IPS-15b (cell line): ENCODE measurements at regions not wholly inside any gene's neighbourhood (a gene's known extent, or its start where the extent isn't known, plus 50 kb on each side); places are given as distances from the start of the nearest gene placed in this dataset.

Experiments used
- H3K27me3 ChIP-seq: one replicate; pipeline ENCODE4 v1.6.1; 2013; ENCODE audit warnings: low read length; ENCODE audit not compliant: control insufficient read depth, insufficient read depth
- H3K36me3 ChIP-seq: one replicate; pipeline ENCODE4 v1.6.1; 2013; ENCODE audit warnings: low read length; ENCODE audit not compliant: control insufficient read depth, insufficient read depth
- H3K4me1 ChIP-seq: one replicate; pipeline ENCODE4 v1.6.1; 2013; ENCODE audit warnings: mild to moderate bottlenecking, low read length; ENCODE audit not compliant: control insufficient read depth, insufficient read depth
- H3K4me3 ChIP-seq: one replicate; pipeline ENCODE4 v1.5.1; 2013; ENCODE audit warnings: low read depth, low read length
- H3K9ac ChIP-seq: one replicate; pipeline ENCODE4 v1.6.1; 2013; ENCODE audit warnings: low read depth, mild to moderate bottlenecking, low read length
- H3K9me3 ChIP-seq: one replicate; pipeline ENCODE4 v1.6.1; 2013; ENCODE audit warnings: mild to moderate bottlenecking, low read length; ENCODE audit not compliant: control insufficient read depth, insufficient read depth

DNA sequence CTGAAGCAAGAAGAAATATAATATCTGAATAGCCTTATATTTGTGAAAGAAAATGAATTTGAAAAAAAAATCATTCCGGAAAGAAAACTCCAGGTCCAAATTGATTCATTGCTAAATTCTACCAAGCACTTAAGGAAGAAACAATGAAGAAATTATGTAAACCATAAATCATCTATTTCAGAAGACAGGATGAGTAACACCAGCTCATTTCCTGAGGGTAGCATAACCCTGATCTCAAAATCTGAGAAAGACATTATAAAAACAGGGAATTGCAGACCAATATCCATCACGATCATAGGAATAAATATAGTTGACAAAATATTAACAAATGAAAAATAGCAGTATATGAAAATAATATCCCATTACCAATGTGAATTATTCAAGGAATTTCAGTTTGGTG is 70.1 kb upstream of the RAB18 start:
- no peaks in the 10 kb centered on the region for H3K36me3 ChIP-seq
- H3K27me3 ChIP-seq: no peaks in the 10 kb centered on the region
- no peak overlapping the region for H3K9ac ChIP-seq
- no peaks in the 10 kb centered on the region for H3K9me3 ChIP-seq
- H3K4me3 ChIP-seq: no peak overlapping the region
- no peaks in the 10 kb centered on the region for H3K4me1 ChIP-seq

DNA sequence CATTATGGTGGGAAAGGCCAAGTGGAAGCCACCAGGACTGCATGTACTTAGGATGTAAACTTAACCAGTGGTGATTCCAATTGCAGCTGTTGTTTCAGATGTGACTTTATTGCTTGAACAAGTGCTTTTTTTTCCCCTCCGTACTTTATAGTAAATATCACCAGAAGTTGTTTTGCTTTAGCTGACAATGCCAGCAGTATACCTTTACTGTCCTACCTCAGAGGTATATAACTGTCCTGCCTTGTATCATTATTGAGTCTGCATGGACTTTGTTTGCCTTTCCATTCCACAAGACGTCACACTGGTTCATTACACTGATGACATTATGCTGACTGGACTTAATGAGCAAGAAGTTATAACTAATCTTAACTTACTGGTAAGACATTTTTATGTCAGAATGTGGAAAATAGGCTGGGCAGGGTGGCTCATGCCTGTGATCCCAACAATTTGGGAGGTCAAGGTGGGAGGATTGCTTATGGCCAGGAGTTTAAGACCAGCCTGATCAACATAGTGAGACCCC is 77.1 kb upstream of the RAB18 start:
- H3K4me1 ChIP-seq: no peaks in the 10 kb centered on the region
- no peaks in the 10 kb centered on the region for H3K27me3 ChIP-seq
- no peak overlapping the region for H3K4me3 ChIP-seq
- H3K36me3 ChIP-seq: no peaks in the 10 kb centered on the region
- no peak overlapping the region for H3K9ac ChIP-seq
- no peaks in the 10 kb centered on the region for H3K9me3 ChIP-seq

- H3K9me3 ChIP-seq: no peaks in the 10 kb centered on the region
- no peak overlapping the region for H3K4me3 ChIP-seq
- H3K9ac ChIP-seq: no peak overlapping the region
- H3K4me1 ChIP-seq: no peaks in the 10 kb centered on the region
- no peaks in the 10 kb centered on the region for H3K27me3 ChIP-seq
- H3K36me3 ChIP-seq: no peaks in the 10 kb centered on the region
These were observed 90.2 kb upstream of the RAB18 start for GRCh38 chr10:27413831-27414348.

DNA sequence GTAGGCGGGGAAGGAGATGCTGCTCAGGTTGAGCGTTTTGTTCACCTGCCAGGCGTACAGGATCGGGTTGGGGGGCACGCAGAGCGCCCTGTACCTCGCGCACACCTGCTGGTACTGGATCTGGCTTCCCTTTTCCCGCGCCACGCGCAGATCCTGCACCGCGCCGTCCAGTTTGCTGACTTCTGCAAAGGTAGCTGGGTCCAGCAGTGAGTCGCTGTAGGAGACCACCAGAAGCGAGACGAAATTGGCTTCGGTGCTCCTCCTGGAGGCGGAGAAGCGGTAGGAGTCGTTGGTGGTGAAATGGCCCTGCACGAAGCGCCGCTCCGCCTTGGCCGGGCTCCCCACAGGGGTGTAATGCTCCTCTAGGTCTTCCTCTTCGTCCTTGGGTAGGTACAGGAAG is 90.7 kb upstream of the RAB18 start:
- Histone ChIP-seq H3K9ac (no peak overlapping the region), H3K36me3 (no peaks in the 10 kb centered on the region), H3K4me1 (no peaks in the 10 kb centered on the region), H3K4me3 (no peak overlapping the region), H3K9me3 (no peaks in the 10 kb centered on the region), H3K27me3 (no peaks in the 10 kb centered on the region)

DNA sequence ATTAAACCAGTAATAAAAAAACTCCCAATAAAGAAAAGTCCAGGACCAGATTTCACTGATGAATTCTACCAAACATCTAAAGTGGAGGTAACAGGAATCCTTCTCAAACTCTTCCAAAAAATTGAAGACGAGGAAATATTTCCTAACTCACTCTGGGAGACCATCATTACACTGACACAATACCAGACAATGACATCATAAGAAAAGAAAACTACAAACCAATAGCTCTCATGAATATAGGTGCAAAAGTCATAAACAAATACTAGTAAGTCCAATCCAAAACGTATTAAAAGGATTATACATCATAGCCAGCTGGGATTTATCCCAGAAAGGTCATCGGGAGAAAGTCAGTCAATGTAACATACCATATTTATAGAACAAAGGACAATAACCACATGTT is 94.0 kb upstream of the RAB18 start:
- Histone ChIP-seq H3K36me3 (no peaks in the 10 kb centered on the region), H3K9me3 (no peaks in the 10 kb centered on the region), H3K4me1 (no peaks in the 10 kb centered on the region), H3K4me3 (no peak overlapping the region), H3K9ac (no peak overlapping the region), H3K27me3 (no peaks in the 10 kb centered on the region)

- Histone ChIP-seq H3K9me3 (no peaks in the 10 kb centered on the region), H3K27me3 (no peaks in the 10 kb centered on the region), H3K9ac (no peak overlapping the region), H3K4me1 (no peaks in the 10 kb centered on the region), H3K36me3 (no peaks in the 10 kb centered on the region), H3K4me3 (no peak overlapping the region)
These were observed 96.8 kb upstream of the RAB18 start for GRCh38 chr10:27407271-27407670.

DNA sequence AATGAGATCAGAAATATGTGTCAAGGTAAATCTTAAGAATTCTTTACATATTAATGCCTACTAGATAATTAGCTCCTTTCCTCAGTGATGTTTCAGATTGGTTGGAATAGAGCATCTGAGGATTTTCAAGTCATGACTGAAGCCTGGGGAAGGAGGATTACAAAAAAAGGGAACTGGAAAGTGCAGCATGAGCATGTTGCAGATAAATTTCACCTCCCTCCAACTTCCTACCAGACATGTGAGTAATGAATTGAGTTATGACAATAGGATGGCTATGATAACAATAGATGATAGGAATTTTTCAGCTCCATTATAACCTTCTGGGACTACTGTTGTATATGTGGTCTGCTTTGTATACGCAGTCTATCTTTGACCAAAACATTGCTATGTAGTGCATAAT is 104.2 kb upstream of the RAB18 start:
- H3K4me1 ChIP-seq: no peaks in the 10 kb centered on the region
- no peak overlapping the region for H3K4me3 ChIP-seq
- H3K36me3 ChIP-seq: no peaks in the 10 kb centered on the region
- no peaks in the 10 kb centered on the region for H3K9me3 ChIP-seq
- H3K9ac ChIP-seq: no peak overlapping the region
- H3K27me3 ChIP-seq: no peaks in the 10 kb centered on the region

- H3K4me1 ChIP-seq: no peaks in the 10 kb centered on the region
- H3K9ac ChIP-seq: no peak overlapping the region
- no peaks in the 10 kb centered on the region for H3K36me3 ChIP-seq
- no peaks in the 10 kb centered on the region for H3K9me3 ChIP-seq
- H3K27me3 ChIP-seq: no peaks in the 10 kb centered on the region
- no peak overlapping the region for H3K4me3 ChIP-seq
These were observed 110.1 kb upstream of the RAB18 start for GRCh38 chr10:27393961-27394360.

- Histone ChIP-seq H3K36me3 (no peaks in the 10 kb centered on the region), H3K9me3 (no peaks in the 10 kb centered on the region), H3K4me1 (no peaks in the 10 kb centered on the region), H3K4me3 (no peak overlapping the region), H3K9ac (no peak overlapping the region), H3K27me3 (no peaks in the 10 kb centered on the region)
These were observed 111.5 kb upstream of the RAB18 start for GRCh38 chr10:27392606-27393005.

DNA sequence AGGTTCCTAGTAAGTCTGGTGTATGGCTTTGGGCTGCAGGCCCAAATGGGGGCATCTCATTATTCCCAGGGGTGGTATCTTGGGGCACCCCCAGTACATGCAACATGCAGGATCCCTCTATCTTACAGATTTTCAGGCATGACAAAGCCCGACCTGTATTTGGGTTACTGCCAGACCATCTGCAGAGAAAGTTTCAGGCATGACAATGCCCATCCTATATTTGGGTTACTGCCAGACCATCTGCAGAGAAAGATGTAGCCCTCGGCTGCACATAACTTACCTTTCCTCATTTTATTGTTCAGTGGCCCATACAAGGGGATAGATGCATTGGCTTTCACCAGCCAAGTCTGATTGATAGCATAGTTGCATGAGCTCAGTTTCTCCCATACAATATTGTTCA is 112.2 kb upstream of the RAB18 start:
- Histone ChIP-seq H3K4me1 (no peaks in the 10 kb centered on the region), H3K36me3 (no peaks in the 10 kb centered on the region), H3K9me3 (no peaks in the 10 kb centered on the region), H3K9ac (no peak overlapping the region), H3K4me3 (no peak overlapping the region), H3K27me3 (no peaks in the 10 kb centered on the region)

DNA sequence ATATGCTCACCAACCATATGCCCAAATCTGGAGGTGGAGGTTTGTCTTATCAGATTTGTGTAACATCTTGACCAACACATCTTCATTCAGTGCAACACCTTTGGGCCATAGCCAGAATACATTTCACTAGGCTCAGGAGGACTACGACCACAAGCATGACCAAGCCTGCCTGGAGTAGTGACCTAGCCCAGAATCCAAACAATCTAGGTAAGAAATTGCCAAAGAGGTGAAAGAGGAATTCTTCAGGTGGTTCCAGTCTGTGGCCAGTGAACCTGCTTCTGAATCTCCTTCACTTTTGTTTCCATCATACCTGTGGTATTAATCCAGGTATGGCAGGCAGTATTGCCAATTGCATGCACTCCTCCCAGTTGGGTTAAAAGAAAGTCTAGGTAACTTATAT is 112.8 kb upstream of the RAB18 start:
- Histone ChIP-seq H3K9ac (no peak overlapping the region), H3K36me3 (no peaks in the 10 kb centered on the region), H3K4me3 (no peak overlapping the region), H3K4me1 (no peaks in the 10 kb centered on the region), H3K9me3 (no peaks in the 10 kb centered on the region), H3K27me3 (no peaks in the 10 kb centered on the region)

- Histone ChIP-seq H3K9ac (no peak overlapping the region), H3K4me3 (no peak overlapping the region), H3K36me3 (no peaks in the 10 kb centered on the region), H3K9me3 (no peaks in the 10 kb centered on the region), H3K4me1 (no peaks in the 10 kb centered on the region), H3K27me3 (no peaks in the 10 kb centered on the region)
These were observed 113.4 kb upstream of the RAB18 start for GRCh38 chr10:27390681-27391080.
